Astrocyte of the cerebellum (primary cell): ENCODE measurements at regions not wholly inside any gene's neighbourhood (a gene's known extent, or its start where the extent isn't known, plus 50 kb on each side); places are given as distances from the start of the nearest gene placed in this dataset.

Source experiments
- DNase-seq: peaks from one replicate; pipeline ENCODE4 v3.0.0-alpha.2; 2011; ENCODE audit warnings: low read depth
- H3K4me3 ChIP-seq: 2 replicates; pipeline ENCODE4 v1.5.1; 2011; ENCODE audit warnings: mild to moderate bottlenecking, low read depth, low read length, moderate library complexity
- in situ Hi-C: cut with HindIII; loops from 2 replicates; pipeline ENCODE4 v1.10.0; 2017; ENCODE audit warnings: low sequenced_read_pairs
- TF ChIP-seq, protein P1 (sequence below): IDR thresholded peaks from 2 replicates; pipeline ENCODE4 v1.5.1; 2012; ENCODE audit warnings: low read length, low read depth, moderate library complexity, mild to moderate bottlenecking; ENCODE audit errors: missing control alignments

DNA sequence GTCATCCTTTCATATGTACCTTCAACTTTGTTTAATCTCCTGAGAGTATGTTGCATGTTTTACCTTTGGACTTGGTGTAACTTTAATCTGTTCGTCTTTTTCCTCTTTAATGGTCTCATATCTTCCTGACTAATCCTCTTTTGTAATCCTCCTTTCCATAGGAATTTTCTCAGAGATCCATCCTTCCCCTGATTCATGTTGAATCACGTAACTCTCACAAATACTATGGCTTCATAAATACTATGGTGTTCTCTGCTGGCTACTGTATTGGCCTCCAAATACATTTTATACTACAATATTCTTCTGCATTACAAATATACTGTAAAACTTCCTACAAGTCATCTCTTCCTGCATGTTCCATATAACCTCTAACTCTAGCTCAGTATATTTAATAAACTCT is 317.7 kb upstream of the ADGRB3 start:
- TF ChIP-seq, protein P1, sequence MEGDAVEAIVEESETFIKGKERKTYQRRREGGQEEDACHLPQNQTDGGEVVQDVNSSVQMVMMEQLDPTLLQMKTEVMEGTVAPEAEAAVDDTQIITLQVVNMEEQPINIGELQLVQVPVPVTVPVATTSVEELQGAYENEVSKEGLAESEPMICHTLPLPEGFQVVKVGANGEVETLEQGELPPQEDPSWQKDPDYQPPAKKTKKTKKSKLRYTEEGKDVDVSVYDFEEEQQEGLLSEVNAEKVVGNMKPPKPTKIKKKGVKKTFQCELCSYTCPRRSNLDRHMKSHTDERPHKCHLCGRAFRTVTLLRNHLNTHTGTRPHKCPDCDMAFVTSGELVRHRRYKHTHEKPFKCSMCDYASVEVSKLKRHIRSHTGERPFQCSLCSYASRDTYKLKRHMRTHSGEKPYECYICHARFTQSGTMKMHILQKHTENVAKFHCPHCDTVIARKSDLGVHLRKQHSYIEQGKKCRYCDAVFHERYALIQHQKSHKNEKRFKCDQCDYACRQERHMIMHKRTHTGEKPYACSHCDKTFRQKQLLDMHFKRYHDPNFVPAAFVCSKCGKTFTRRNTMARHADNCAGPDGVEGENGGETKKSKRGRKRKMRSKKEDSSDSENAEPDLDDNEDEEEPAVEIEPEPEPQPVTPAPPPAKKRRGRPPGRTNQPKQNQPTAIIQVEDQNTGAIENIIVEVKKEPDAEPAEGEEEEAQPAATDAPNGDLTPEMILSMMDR, result no peak
- no peak for DNase-seq
- in situ Hi-C loops, result no loop called here
- H3K4me3 ChIP-seq, result no peak overlapping the region

DNA sequence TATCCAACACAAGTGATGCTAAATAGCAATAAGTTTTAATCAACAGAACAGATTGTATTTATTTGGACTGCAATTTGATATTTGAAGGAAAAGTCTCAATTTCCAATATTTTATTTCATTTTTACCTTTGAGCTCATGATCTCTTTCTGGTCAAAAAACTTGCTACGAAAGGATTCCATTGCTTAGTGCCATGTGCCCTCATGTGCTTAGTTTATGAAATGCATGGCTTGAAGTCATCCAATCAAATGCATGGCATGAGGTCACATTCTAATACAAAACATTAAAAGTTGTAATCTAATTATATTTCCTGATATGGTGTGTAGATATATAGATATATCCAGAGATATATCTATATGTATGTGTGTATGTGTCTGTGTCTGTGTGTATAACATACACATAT is 321.2 kb upstream of the ADGRB3 start:
- no peak overlapping the region for H3K4me3 ChIP-seq
- in situ Hi-C loops, result no loop called here
- TF ChIP-seq, protein P1, result peak; percentile 51
- peak; percentile 9 for DNase-seq

DNA sequence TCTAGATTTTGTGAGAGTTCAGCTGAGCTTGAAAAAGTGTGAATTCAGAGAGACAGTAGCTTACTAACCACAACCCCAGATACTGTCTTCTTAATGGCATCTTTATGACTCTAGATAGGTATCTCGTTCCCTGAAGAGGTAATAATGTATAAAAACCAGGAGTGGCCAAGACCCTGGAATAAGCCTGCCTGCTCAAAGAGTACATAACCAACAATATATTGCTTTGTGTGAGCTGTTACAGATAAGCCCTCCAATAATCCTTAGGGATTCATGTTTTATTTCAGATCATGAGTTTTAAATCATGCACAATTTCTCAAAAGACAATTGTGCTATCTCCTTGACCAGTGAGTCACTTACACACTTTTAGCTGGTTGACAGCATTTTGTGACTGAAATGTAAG is 327.8 kb upstream of the ADGRB3 start:
- no peak for DNase-seq
- TF ChIP-seq, protein P1, result no peak
- in situ Hi-C loops, result no loop called here
- no peak overlapping the region for H3K4me3 ChIP-seq

DNA sequence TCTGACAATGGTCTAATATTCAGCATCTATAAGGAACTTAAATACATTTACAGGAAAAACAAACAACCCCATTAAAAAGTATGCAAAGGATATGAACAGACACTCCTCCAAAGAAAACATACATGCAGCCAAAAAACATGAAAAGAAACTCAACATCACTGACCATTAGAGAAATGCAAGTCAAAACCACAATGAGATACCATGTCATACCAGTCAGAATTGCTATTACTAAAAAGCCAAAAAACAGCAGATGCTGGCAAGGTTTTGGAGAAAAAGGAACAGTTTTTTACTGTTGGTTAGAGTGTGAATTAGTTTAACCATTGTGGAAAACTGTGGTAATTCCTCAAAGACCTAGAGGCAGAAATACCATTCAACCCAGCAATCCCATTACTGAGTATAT is 339.0 kb upstream of the ADGRB3 start:
- TF ChIP-seq, protein P1, result no peak
- DNase-seq, result peak; percentile 81
- H3K4me3 ChIP-seq, result no peak overlapping the region
- in situ Hi-C loops, result no loop called here

DNA sequence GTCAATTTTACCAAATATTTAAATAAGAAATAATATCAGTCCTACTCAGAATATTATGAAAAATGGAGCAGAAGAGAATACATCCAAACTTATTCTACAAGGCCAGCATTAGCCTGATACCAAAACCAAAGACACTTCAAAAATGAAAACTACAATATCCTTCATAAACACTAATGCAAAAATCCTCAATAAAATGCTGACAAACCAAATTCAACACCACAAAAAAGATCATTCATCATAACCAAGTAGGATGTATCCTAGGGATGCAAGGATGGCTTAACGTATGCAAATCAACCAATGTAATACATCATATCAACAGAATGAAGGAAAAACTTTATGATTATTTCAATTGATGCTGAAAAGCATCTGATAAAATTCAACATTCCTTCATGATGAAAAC is 352.4 kb upstream of the ADGRB3 start:
- no peak for DNase-seq
- no peak overlapping the region for H3K4me3 ChIP-seq
- TF ChIP-seq, protein P1, result no peak
- in situ Hi-C loops, result no loop called here

DNA sequence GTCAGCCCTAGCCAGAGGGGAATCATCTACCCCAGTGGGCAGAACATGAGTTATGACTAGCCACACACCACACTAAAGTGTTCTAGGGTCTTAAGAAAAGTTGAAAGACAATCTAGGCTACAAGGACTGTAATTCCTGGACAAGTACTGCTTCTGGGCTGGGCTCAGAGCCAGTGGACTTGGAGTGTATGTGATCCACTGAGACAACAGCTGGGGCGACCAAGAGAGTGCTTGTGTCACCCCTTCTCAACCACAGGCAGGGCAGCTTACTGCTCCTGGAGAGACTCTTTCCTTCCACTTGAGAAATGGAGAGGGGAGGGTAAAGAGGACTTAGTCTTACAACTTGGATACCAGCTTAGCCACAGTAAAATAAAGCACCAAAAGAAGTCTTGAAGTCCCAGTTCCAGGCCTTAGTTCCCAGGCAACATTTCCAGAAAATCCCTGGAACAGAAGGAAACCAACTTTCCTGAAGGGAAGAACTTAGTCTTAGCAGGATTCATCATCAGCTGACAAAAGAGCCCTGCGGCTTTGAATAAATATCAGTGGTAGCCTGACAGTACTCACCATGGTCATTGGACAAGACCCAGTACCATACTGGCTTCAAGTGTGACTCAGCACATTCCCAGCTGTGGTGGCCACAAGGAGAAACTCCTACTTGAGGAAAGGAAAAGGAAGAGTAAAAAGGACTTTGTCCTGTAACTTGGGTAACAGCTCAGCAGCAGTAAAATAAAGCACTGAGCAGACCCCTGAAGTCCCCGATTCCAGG is 355.1 kb upstream of the ADGRB3 start:
- TF ChIP-seq, protein P1, result no peak
- no peak overlapping the region for H3K4me3 ChIP-seq
- peak; percentile 69 for DNase-seq
- in situ Hi-C loops, result no loop called here
